ENCODE measurements at regions not wholly inside any gene's neighbourhood (a gene's known extent, or its start where the extent isn't known, plus 50 kb on each side); places are given as distances from the start of the nearest gene placed in this dataset.

GRCh38 chr13:111625526-111626315 lies 305.3 kb downstream of the TEX29 start:
- intact Hi-C loops (cut with DNase I), result no loop called here
- TF ChIP-seq, protein P1, sequence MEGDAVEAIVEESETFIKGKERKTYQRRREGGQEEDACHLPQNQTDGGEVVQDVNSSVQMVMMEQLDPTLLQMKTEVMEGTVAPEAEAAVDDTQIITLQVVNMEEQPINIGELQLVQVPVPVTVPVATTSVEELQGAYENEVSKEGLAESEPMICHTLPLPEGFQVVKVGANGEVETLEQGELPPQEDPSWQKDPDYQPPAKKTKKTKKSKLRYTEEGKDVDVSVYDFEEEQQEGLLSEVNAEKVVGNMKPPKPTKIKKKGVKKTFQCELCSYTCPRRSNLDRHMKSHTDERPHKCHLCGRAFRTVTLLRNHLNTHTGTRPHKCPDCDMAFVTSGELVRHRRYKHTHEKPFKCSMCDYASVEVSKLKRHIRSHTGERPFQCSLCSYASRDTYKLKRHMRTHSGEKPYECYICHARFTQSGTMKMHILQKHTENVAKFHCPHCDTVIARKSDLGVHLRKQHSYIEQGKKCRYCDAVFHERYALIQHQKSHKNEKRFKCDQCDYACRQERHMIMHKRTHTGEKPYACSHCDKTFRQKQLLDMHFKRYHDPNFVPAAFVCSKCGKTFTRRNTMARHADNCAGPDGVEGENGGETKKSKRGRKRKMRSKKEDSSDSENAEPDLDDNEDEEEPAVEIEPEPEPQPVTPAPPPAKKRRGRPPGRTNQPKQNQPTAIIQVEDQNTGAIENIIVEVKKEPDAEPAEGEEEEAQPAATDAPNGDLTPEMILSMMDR (IDR thresholded peaks at IDR 0.05), result no peak
- no peak for ATAC-seq

GRCh38 chr13:111626371-111627305 lies 306.2 kb downstream of the TEX29 start:
- no peaks in the 10 kb centered on the region for H3K36me3 ChIP-seq
- intact Hi-C loops (cut with DNase I), result no loop called here
- no peaks in the 10 kb centered on the region for H3K4me1 ChIP-seq
- no peaks in the 10 kb centered on the region for H3K27me3 ChIP-seq (ENCODE audit: low read depth)
- H3K27ac ChIP-seq, result no peak overlapping the region
- TF ChIP-seq, protein P1 (IDR thresholded peaks at IDR 0.05), result no peak
- no peak for DNase-seq
- no peaks in the 10 kb centered on the region for H3K9me3 ChIP-seq
- no peak overlapping the region for H3K4me3 ChIP-seq
- no peak for ATAC-seq

More at GRCh38 chr13:111625526-111626315, 305.3 kb downstream of the TEX29 start:
- no peaks in the 10 kb centered on the region for H3K36me3 ChIP-seq
- no peak overlapping the region for H3K4me3 ChIP-seq
- no peak for DNase-seq
- no peaks in the 10 kb centered on the region for H3K4me1 ChIP-seq
- H3K27me3 ChIP-seq (ENCODE audit: low read depth), result no peaks in the 10 kb centered on the region
- H3K27ac ChIP-seq, result no peak overlapping the region
- no peaks in the 10 kb centered on the region for H3K9me3 ChIP-seq

GRCh38 chr13:111627596-111627995 lies 307.2 kb downstream of the TEX29 start:
- DNase-seq (no peak), ATAC-seq (no peak)
- Histone ChIP-seq H3K27ac (no peak overlapping the region), H3K9me3 (no peaks in the 10 kb centered on the region), H3K4me1 (no peaks in the 10 kb centered on the region), H3K36me3 (no peaks in the 10 kb centered on the region), H3K4me3 (no peak overlapping the region), H3K27me3 (ENCODE audit: low read depth) (no peaks in the 10 kb centered on the region)
- intact Hi-C loops (cut with DNase I), result no loop called here
- TF ChIP-seq, protein P1 (IDR thresholded peaks at IDR 0.05), result no peak

DNA sequence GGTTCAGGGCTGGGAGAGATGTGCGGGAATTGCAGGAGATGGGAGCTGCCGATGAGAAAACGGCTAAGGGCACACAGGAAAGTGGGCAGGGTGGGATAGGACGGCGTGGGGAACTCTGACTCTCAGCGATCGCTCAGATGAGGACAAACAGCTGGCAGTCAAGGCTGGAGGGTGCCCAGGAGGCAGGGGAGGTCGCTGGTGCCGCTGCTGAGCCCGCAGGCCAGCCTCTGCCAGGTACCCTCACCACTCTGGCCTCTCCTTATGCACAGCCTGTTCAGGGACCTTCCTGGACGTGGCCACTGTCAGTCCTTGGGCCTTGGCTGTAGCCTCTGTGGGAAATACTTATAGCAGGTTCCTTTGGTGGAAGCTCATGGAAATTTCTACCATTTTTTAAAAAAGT lies 308.6 kb downstream of the TEX29 start:
- Histone ChIP-seq H3K27ac (no peak overlapping the region), H3K4me1 (no peaks in the 10 kb centered on the region), H3K36me3 (no peaks in the 10 kb centered on the region), H3K9me3 (no peaks in the 10 kb centered on the region), H3K27me3 (ENCODE audit: low read depth) (no peaks in the 10 kb centered on the region), H3K4me3 (no peak overlapping the region)
- no peak for ATAC-seq
- intact Hi-C loops (cut with DNase I), result no loop called here
- DNase-seq, result no peak
- TF ChIP-seq, protein P1 (IDR thresholded peaks at IDR 0.05), result no peak

DNA sequence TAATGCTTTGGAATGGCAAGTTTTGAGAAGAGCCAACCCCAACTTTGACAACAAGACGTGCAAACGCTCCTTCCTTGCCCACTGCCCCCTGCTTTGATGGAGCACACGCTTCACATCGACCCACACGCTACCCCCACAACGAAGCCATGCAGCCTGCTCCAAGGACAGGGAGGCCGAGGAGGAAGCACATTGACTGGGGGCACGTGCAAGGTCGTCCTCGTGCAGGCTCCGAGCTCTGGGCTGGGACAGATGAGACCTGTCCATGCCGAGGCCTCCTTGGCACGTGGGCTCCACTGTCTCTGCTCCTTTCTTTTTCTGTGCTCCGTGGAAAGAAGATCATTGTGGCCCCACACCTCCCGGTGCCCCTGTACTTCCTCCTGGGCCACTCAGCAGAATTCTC lies 309.0 kb downstream of the TEX29 start:
- DNase-seq, result no peak
- TF ChIP-seq, protein P1 (IDR thresholded peaks at IDR 0.05), result no peak
- Histone ChIP-seq H3K4me1 (no peaks in the 10 kb centered on the region), H3K27ac (no peak overlapping the region), H3K9me3 (no peaks in the 10 kb centered on the region), H3K27me3 (ENCODE audit: low read depth) (no peaks in the 10 kb centered on the region), H3K36me3 (no peaks in the 10 kb centered on the region), H3K4me3 (no peak overlapping the region)
- no peak for ATAC-seq
- intact Hi-C loops (cut with DNase I), result no loop called here
